ENCODE measurements at regions not wholly inside any gene's neighbourhood (a gene's known extent, or its start where the extent isn't known, plus 50 kb on each side); places are given as distances from the start of the nearest gene placed in this dataset.
"Not testable (repeated sequence)": the region's sequence is repeated elsewhere in the genome, so short reads cannot be mapped to it uniquely, and the experiment has no call there.

DNA sequence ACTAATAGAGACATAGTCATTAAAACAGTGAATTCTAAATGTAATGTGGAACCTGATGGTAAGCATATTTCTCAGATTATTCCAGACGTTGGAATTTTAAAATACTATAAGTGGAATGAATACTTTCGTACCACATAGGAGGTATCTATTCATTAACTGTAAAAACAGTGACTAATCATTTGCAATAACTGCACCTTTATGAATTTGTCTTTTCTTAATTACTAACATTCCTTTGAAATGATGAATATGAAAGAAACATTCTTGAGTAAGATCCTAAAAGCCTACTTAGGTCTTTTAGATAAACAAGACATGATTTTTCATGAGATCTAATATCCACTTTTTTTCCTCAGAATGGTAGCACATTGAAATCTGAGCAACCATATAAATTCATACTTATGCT, 549.0 kb upstream of the LRRN3 start:
- H3K36me3 Mint-ChIP-seq (ENCODE audit: low read depth) = no peaks in the 10 kb centered on the region
- no peaks in the 10 kb centered on the region for H3K27me3 Mint-ChIP-seq (ENCODE audit: low read depth)
- no peak overlapping the region for H3K27ac Mint-ChIP-seq (ENCODE audit: unreplicated experiment)
- H3K9me3 Mint-ChIP-seq = no peaks in the 10 kb centered on the region
- H3K4me3 Mint-ChIP-seq = no peak overlapping the region
- no peak for DNase-seq (ENCODE audit: low read depth, low spot score)
- no peaks in the 10 kb centered on the region for H3K4me1 Mint-ChIP-seq
- TF ChIP-seq, protein P1, sequence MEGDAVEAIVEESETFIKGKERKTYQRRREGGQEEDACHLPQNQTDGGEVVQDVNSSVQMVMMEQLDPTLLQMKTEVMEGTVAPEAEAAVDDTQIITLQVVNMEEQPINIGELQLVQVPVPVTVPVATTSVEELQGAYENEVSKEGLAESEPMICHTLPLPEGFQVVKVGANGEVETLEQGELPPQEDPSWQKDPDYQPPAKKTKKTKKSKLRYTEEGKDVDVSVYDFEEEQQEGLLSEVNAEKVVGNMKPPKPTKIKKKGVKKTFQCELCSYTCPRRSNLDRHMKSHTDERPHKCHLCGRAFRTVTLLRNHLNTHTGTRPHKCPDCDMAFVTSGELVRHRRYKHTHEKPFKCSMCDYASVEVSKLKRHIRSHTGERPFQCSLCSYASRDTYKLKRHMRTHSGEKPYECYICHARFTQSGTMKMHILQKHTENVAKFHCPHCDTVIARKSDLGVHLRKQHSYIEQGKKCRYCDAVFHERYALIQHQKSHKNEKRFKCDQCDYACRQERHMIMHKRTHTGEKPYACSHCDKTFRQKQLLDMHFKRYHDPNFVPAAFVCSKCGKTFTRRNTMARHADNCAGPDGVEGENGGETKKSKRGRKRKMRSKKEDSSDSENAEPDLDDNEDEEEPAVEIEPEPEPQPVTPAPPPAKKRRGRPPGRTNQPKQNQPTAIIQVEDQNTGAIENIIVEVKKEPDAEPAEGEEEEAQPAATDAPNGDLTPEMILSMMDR (conservative IDR thresholded peaks at IDR 0.05) = no peak

DNA sequence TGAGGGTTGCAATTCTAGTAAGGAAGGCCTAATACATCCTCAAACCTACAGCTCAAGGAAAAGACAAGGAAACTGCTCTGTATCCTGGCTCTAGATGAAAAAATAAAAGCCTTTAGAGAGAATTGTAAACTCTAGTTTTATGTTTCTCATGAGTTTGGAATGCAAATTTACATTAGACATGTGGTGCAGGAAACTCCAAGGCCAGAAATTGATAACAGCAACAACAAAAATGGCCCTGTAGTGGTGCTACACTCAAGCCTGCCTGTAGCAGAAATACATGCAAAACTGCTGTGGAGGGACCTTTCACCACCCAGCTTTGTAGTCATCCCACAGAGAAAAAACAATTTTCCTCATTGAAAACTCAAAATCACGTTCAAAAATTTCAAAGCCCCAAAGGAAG, 546.7 kb upstream of the LRRN3 start:
- no peak for DNase-seq (ENCODE audit: low read depth, low spot score)
- TF ChIP-seq, protein P1 (conservative IDR thresholded peaks at IDR 0.05) = no peak
- Mint-ChIP-seq H3K27me3 (ENCODE audit: low read depth) (no peaks in the 10 kb centered on the region), H3K4me1 (no peaks in the 10 kb centered on the region), H3K4me3 (no peak overlapping the region), H3K36me3 (ENCODE audit: low read depth) (no peaks in the 10 kb centered on the region), H3K9me3 (no peaks in the 10 kb centered on the region), H3K27ac (ENCODE audit: unreplicated experiment) (no peak overlapping the region)

DNA sequence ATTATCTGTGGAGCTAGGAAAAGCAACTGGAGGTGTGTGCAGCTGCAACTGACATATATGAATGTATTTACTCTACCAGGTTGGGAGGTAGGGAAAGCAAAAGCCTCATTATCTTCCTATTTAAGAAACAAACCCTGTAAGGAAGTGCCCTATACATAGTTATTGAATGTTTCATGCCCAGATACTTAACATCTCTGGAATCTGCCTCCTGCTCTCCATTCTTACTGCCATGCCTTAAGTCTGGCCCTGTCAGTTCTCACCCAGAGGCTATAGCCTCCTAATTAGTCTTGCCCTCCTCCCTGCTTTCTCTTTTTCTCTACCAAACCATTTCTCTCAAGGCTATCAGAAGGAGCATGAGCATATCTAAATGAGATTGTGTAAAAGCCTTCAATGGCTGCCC, 542.6 kb upstream of the LRRN3 start:
- Mint-ChIP-seq H3K27ac (ENCODE audit: unreplicated experiment) (no peak overlapping the region), H3K4me1 (no peaks in the 10 kb centered on the region), H3K9me3 (peaks cover 8% of the 10 kb centered on the region), H3K4me3 (no peak overlapping the region), H3K27me3 (ENCODE audit: low read depth) (no peaks in the 10 kb centered on the region), H3K36me3 (ENCODE audit: low read depth) (no peaks in the 10 kb centered on the region)
- TF ChIP-seq, protein P1 (conservative IDR thresholded peaks at IDR 0.05) = no peak
- DNase-seq (ENCODE audit: low read depth, low spot score) = no peak

DNA sequence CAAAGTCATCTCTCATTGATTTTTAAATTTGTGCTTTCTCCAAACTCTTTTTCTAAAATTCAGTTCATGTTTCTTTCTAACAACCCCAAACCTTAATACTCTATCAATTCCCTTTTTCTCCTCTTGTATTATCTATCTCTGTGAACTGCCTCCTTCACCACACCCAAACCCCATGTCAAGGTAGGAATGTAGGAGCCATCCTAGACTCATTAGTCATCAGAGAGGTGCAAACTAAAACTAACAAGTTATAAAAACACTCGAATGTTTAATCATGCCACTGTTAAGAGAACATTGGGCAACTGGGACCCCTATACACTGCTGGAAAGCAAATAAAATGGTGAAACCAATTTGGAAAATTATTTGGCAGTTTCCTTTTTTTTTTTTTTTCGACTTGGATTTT, 533.8 kb upstream of the LRRN3 start:
- H3K27me3 Mint-ChIP-seq (ENCODE audit: low read depth) = no peaks in the 10 kb centered on the region
- H3K4me3 Mint-ChIP-seq = no peak overlapping the region
- TF ChIP-seq, protein P1 (conservative IDR thresholded peaks at IDR 0.05) = no peak
- H3K36me3 Mint-ChIP-seq (ENCODE audit: low read depth) = no peaks in the 10 kb centered on the region
- H3K9me3 Mint-ChIP-seq = peaks cover 3% of the 10 kb centered on the region
- no peaks in the 10 kb centered on the region for H3K4me1 Mint-ChIP-seq
- no peak for DNase-seq (ENCODE audit: low read depth, low spot score)
- no peak overlapping the region for H3K27ac Mint-ChIP-seq (ENCODE audit: unreplicated experiment)

DNA sequence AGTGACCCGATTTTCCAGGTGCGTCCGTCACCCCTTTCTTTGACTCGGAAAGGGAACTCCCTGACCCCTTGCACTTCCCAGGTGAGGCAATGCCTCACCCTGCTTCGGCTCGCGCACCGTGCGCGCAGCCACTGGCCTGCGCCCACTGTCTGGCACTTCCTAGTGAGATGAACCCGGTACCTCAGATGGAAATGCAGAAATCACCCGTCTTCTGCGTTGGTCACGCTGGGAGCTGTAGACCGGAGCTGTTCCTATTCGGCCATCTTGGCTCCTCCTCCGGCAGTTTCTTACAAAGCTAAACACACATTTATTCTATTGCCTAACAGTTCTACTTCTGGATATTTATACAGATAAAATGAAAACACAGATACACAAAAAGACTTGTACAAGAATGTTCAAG, 527.6 kb upstream of the LRRN3 start:
- H3K27ac Mint-ChIP-seq (ENCODE audit: unreplicated experiment); DNase-seq (ENCODE audit: low read depth, low spot score); H3K9me3 Mint-ChIP-seq; H3K4me1 Mint-ChIP-seq; H3K36me3 Mint-ChIP-seq (ENCODE audit: low read depth); H3K4me3 Mint-ChIP-seq; H3K27me3 Mint-ChIP-seq (ENCODE audit: low read depth): not testable (repeated sequence)

DNA sequence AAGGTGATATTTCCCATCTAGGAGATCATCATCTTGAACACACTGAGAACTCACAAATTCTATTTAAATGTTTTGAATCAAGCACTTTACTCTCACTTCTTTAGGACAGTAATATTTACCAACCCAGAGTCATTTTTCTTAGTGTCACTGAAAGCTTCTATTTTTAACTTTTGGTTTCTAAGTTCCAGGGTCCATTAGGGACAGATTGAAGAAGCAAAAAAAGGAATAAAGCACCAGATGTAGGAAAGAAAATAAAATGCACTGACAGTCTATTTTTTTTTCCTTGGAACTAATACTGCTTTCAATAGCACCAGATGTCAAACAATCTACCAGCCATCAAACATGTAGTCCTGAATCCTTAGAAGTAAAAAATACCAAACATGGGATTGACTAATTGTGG, 526.7 kb upstream of the LRRN3 start:
- Mint-ChIP-seq H3K9me3 (peaks cover 5% of the 10 kb centered on the region), H3K27me3 (ENCODE audit: low read depth) (no peaks in the 10 kb centered on the region), H3K4me3 (no peak overlapping the region), H3K4me1 (peaks cover 6% of the 10 kb centered on the region), H3K36me3 (ENCODE audit: low read depth) (peaks cover 3% of the 10 kb centered on the region), H3K27ac (ENCODE audit: unreplicated experiment) (no peak overlapping the region)
- no peak for DNase-seq (ENCODE audit: low read depth, low spot score)
- TF ChIP-seq, protein P1 (conservative IDR thresholded peaks at IDR 0.05) = no peak

Data from neural crest cell (in vitro differentiated cells).